Vagina (tissue), 2 donors: ENCODE measurements at regions not wholly inside any gene's neighbourhood (a gene's known extent, or its start where the extent isn't known, plus 50 kb on each side); places are given as distances from the start of the nearest gene placed in this dataset.

ENCODE experiments used
- CTCF ChIP-seq, 3 experiments: fragments of 450-650 bp in 2 of 3; fragments of 200-600 bp in 1 of 3; sonication (generic) in 1 of 3; IDR thresholded peaks; one replicate each; pipeline ENCODE4 v1.5.1; 2017 to 2019; ENCODE audit warnings: antibody characterized with exemption in 3 of 3, mild to moderate bottlenecking in 2 of 3, moderate library complexity in 2 of 3
- POLR2A ChIP-seq, 2 donors: fragments of 450-650 bp; IDR thresholded peaks; one replicate each; pipeline ENCODE4 v1.6.1; 2017; ENCODE audit warnings: antibody characterized with exemption in 2 of 2, mild to moderate bottlenecking in 2 of 2, moderate library complexity in 2 of 2

- no peak for TF ChIP-seq POLR2A (IDR thresholded peaks at IDR 0.05)
- no peak for TF ChIP-seq CTCF (IDR thresholded peaks at IDR 0.05)
These were observed 456.3 kb upstream of the SGCD start for GRCh38 chr5:155870636-155871035.
